ENCODE measurements at regions not wholly inside any gene's neighbourhood (a gene's known extent, or its start where the extent isn't known, plus 50 kb on each side); places are given as distances from the start of the nearest gene placed in this dataset.

DNA sequence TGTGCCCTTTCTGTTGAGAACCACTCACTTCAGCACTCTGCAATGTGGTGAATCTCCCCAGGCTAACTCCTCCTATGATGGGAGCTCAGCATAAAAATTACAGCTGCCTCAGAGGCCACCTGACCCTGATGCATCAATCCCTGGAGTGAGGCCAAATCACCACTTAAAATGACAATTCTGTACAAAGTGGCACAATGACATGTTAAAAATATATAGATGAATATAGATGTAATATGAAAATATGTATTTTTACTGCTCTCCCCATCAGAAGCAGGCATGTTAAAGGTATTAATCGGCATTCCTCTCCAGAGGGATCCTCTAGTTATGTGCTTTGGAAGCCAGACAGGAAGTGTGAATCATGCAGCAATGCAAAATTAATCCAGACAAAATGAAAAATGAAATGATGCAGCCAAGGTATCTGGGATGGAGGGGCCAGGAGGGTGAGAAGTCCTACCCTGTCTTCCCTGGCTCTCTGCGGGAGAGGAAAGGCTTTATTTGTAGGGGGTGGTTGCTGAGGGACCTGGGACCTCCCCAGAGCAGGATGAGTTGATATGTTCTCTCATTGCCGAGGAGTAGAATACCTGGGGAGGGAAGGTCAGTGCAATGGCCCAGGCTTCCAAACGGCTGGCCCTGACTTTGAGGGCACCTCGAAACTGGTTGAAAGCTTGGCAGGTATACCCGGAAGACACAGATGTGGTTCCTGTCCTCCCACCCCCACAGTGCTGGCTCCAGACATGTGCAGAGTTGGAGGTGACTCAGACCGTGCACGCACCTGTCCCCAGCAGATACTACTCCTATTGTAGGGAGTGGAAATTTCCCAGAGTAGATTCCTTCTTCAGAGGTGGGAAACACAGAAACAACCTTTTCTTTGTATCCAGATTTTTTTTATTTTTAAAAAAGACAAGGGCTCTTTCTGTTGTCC lies 347.9 kb upstream of the NCAM1 start:
- no peaks in the 10 kb centered on the region for H3K9me3 ChIP-seq (ENCODE audit: low read depth)
- no peak overlapping the region for H3K4me3 ChIP-seq
- H3K79me2 ChIP-seq: no peaks in the 10 kb centered on the region
- H3K4me1 ChIP-seq (ENCODE audit: insufficient read depth): peaks cover 9% of the 10 kb centered on the region
- no peak for DNase-seq (ENCODE audit: low spot score)
- peak overlapping the region; percentile 7 for H3K27ac ChIP-seq
- no peak overlapping the region for H2AFZ ChIP-seq
- H3K9me2 ChIP-seq (replicated peaks; ENCODE audit: insufficient read depth): no peaks in the 10 kb centered on the region
- 80% methylated on average over 8 of the region's 8 CpGs for whole genome bisulfite sequencing (ENCODE audit: low lambda C conversion rate, missing lambda C conversion rate)
- no peaks in the 10 kb centered on the region for H4K20me1 ChIP-seq (ENCODE audit: insufficient read depth, poor library complexity, severe bottlenecking)
- H3K4me2 ChIP-seq: no peak overlapping the region
- no peaks in the 10 kb centered on the region for H3K27me3 ChIP-seq
- H3K36me3 ChIP-seq (replicated peaks; ENCODE audit: insufficient read depth, low read depth): no peaks in the 10 kb centered on the region
- TF ChIP-seq, protein P1, sequence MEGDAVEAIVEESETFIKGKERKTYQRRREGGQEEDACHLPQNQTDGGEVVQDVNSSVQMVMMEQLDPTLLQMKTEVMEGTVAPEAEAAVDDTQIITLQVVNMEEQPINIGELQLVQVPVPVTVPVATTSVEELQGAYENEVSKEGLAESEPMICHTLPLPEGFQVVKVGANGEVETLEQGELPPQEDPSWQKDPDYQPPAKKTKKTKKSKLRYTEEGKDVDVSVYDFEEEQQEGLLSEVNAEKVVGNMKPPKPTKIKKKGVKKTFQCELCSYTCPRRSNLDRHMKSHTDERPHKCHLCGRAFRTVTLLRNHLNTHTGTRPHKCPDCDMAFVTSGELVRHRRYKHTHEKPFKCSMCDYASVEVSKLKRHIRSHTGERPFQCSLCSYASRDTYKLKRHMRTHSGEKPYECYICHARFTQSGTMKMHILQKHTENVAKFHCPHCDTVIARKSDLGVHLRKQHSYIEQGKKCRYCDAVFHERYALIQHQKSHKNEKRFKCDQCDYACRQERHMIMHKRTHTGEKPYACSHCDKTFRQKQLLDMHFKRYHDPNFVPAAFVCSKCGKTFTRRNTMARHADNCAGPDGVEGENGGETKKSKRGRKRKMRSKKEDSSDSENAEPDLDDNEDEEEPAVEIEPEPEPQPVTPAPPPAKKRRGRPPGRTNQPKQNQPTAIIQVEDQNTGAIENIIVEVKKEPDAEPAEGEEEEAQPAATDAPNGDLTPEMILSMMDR (IDR thresholded peaks at IDR 0.05; ENCODE audit: poor library complexity): no peak
- TF ChIP-seq EZH2 (IDR thresholded peaks at IDR 0.05; ENCODE audit: borderline replicate concordance): no peak
- TF ChIP-seq EZH2phosphoT487 (IDR thresholded peaks at IDR 0.05; ENCODE audit: low read depth, severe bottlenecking, unreplicated experiment): no peak

DNA sequence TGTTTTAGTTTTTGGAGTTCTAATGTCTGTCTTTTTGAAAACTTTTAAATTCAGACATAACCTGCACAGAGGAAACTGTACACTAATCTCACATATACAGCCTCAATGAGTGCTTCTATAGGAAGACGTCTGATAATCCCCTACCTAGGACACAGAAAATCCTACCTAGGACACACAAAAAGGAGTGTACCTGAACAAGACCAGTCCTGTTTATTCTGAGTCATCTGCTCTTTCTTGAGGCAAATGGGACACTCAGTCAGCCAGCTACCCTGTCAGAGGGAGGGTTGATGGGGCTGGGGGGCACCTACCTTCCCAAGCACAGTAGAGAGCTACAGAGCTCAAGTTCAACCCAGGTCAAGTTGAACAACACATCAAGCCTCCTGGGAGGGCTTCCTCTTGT lies 346.6 kb upstream of the NCAM1 start:
- Histone ChIP-seq H4K20me1 (ENCODE audit: insufficient read depth, poor library complexity, severe bottlenecking) (no peaks in the 10 kb centered on the region), H3K79me2 (no peaks in the 10 kb centered on the region), H3K9me3 (ENCODE audit: low read depth) (no peaks in the 10 kb centered on the region), H3K4me1 (ENCODE audit: insufficient read depth) (peaks cover 9% of the 10 kb centered on the region), H3K27me3 (no peaks in the 10 kb centered on the region), H3K4me2 (no peak overlapping the region), H3K27ac (peak overlapping the region; percentile 34), H2AFZ (no peak overlapping the region), H3K4me3 (no peak overlapping the region), H3K9me2 (replicated peaks; ENCODE audit: insufficient read depth) (no peaks in the 10 kb centered on the region), H3K36me3 (replicated peaks; ENCODE audit: insufficient read depth, low read depth) (no peaks in the 10 kb centered on the region)
- WGBS (ENCODE audit: low lambda C conversion rate, missing lambda C conversion rate): 65% methylated on average over 1 of the region's 1 CpG
- DNase-seq (ENCODE audit: low spot score): no peak
- TF ChIP-seq EZH2phosphoT487 (IDR thresholded peaks at IDR 0.05; ENCODE audit: low read depth, severe bottlenecking, unreplicated experiment) (no peak), EZH2 (IDR thresholded peaks at IDR 0.05; ENCODE audit: borderline replicate concordance) (no peak)
- TF ChIP-seq, protein P1 (IDR thresholded peaks at IDR 0.05; ENCODE audit: poor library complexity): no peak

DNA sequence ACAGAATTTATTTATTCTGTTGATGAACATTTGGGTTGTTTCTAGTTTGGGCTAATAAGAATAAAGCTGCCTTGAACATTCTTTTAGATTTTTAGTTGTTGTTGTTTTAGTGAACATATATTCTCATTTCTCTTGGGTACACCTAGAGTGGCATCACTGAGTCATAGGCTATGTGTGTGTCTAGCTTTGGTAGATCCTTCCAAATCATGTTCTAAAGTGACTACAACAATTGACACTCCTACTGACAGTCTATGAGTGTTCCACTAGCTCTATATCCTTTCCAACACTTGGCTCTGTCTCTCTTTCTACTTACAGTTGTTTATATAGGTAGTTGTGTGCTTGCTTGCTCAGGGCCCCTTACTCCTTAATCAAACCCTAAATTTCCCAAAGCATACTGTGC lies 346.0 kb upstream of the NCAM1 start:
- Histone ChIP-seq H3K27me3 (no peaks in the 10 kb centered on the region), H3K36me3 (replicated peaks; ENCODE audit: insufficient read depth, low read depth) (no peaks in the 10 kb centered on the region), H3K4me2 (no peak overlapping the region), H3K4me3 (no peak overlapping the region), H3K4me1 (ENCODE audit: insufficient read depth) (peaks cover 9% of the 10 kb centered on the region), H4K20me1 (ENCODE audit: insufficient read depth, poor library complexity, severe bottlenecking) (no peaks in the 10 kb centered on the region), H3K79me2 (no peaks in the 10 kb centered on the region), H3K9me2 (replicated peaks; ENCODE audit: insufficient read depth) (no peaks in the 10 kb centered on the region), H3K9me3 (ENCODE audit: low read depth) (no peaks in the 10 kb centered on the region), H3K27ac (no peak overlapping the region), H2AFZ (no peak overlapping the region)
- DNase-seq (ENCODE audit: low spot score): no peak
- TF ChIP-seq EZH2 (IDR thresholded peaks at IDR 0.05; ENCODE audit: borderline replicate concordance) (no peak), EZH2phosphoT487 (IDR thresholded peaks at IDR 0.05; ENCODE audit: low read depth, severe bottlenecking, unreplicated experiment) (no peak)
- TF ChIP-seq, protein P1 (IDR thresholded peaks at IDR 0.05; ENCODE audit: poor library complexity): no peak

Measured in hepatocyte (in vitro differentiated cells).